ENCODE measurements at regions not wholly inside any gene's neighbourhood (a gene's known extent, or its start where the extent isn't known, plus 50 kb on each side); places are given as distances from the start of the nearest gene placed in this dataset.
"Not testable (repeated sequence)": the region's sequence is repeated elsewhere in the genome, so short reads cannot be mapped to it uniquely, and the experiment has no call there.

DNA sequence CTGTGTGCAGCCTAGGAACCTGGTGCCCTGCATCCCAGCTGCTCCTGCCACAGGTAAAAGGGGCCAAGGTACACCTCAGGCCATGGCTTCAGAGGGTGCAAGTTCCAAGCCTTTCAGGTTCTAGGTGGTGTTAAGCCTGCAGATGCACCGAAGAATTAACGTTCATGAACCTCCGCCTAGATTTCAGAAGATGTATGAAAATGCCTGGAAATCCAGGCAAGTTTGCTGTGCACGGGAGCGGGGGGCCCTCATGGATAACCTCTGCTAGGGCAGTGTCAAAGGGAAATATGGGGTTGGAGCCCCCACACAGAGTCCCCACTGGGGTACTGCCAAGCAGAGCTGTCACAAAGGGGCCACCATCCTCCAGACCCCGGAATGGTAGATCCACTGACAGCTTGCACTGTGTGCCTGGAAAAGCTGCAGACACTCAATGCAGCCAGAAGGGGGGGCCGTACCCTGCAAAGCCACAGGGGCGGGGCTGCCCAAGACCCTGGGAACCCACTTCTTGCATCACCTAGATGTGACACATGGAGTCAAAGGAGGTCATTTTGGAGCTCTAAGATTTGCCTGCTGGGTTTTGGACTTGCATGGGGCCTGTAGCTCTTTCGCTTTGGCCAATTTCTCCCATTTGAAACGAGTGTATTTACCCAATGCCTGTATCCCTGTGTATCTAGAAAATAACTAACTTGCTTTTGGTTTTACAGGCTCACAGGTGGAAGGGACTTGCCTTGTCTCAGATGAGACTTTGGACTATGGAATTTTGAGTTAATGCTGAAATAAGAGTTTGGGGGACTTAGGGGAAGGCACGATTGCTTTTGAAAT is 145.2 kb upstream of the C1QTNF3 start:
- H3K27ac Mint-ChIP-seq; H3K27me3 Mint-ChIP-seq; CTCF ChIA-PET; H3K9me3 Mint-ChIP-seq; POLR2A ChIA-PET; intact Hi-C loops (cut with micrococcal nuclease); H3K4me3 Mint-ChIP-seq; ATAC-seq; H3K4me1 Mint-ChIP-seq (ENCODE audit: low read depth): not testable (repeated sequence)
- peak; percentile 93 for DNase-seq
- peaks cover 33% of the 10 kb centered on the region for H3K36me3 Mint-ChIP-seq (ENCODE audit: low read depth)
- TF ChIP-seq, protein P1, sequence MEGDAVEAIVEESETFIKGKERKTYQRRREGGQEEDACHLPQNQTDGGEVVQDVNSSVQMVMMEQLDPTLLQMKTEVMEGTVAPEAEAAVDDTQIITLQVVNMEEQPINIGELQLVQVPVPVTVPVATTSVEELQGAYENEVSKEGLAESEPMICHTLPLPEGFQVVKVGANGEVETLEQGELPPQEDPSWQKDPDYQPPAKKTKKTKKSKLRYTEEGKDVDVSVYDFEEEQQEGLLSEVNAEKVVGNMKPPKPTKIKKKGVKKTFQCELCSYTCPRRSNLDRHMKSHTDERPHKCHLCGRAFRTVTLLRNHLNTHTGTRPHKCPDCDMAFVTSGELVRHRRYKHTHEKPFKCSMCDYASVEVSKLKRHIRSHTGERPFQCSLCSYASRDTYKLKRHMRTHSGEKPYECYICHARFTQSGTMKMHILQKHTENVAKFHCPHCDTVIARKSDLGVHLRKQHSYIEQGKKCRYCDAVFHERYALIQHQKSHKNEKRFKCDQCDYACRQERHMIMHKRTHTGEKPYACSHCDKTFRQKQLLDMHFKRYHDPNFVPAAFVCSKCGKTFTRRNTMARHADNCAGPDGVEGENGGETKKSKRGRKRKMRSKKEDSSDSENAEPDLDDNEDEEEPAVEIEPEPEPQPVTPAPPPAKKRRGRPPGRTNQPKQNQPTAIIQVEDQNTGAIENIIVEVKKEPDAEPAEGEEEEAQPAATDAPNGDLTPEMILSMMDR (IDR thresholded peaks at IDR 0.05), result peak; percentile 70

DNA sequence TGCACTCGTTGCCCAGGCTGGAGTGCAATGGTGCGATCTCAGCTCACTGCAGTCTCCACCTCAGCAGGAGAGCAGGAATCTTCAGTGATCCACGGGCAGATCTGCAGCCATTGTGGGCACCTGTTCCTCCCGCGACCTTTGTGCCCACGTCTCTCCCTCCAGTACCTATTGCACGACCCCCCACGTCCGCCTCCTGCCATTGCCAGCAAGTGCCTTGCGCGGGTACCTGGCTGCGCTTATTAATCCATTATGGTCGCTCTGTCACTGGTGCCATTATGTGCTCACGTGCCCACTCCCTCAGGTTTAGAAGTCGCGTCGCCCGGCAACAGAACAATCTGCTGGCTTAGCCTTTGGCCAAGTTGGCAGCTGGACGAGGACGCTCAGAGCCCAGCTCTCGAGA is 146.2 kb upstream of the C1QTNF3 start:
- POLR2A ChIA-PET; H3K9me3 Mint-ChIP-seq; ATAC-seq; H3K27me3 Mint-ChIP-seq; H3K4me3 Mint-ChIP-seq; H3K4me1 Mint-ChIP-seq (ENCODE audit: low read depth); CTCF ChIA-PET; intact Hi-C loops (cut with micrococcal nuclease): not testable (repeated sequence)
- DNase-seq, result peak; percentile 12
- H3K27ac Mint-ChIP-seq, result peak overlapping the region; percentile 11
- peaks cover 34% of the 10 kb centered on the region for H3K36me3 Mint-ChIP-seq (ENCODE audit: low read depth)

DNA sequence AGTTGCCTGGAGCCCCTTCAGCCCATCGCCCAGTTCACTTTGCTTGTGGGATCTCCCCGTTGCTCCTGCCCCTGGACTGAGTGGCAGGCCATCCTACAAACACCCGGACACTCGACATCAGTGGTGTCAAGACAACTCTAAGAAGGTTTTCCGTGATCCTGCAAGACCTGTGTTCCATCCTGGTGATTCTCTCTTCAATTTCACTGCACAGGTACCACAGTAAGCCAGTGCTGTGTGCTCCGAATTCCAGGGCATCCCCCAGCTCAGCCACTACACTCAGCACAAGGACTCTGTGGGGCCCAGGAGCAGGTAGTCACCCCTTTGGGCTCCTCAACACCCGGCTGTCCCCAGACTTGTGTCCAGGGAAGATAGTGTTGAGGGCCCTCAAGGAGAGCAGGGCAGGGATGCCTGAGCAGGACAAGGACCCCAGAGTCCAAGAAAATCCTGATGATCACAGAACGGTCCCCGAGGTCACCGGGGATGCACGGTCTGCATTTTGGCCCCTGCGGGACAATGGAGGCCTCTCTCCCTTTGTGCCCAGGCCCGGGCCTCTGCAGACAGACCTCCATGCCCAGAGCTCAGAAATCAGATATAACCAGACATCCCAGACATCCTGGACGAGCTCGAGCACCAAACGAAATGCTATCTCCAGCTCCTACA is 146.9 kb upstream of the C1QTNF3 start:
- peak; percentile 25 for DNase-seq
- intact Hi-C loops (cut with micrococcal nuclease); POLR2A ChIA-PET: not testable (repeated sequence)

DNA sequence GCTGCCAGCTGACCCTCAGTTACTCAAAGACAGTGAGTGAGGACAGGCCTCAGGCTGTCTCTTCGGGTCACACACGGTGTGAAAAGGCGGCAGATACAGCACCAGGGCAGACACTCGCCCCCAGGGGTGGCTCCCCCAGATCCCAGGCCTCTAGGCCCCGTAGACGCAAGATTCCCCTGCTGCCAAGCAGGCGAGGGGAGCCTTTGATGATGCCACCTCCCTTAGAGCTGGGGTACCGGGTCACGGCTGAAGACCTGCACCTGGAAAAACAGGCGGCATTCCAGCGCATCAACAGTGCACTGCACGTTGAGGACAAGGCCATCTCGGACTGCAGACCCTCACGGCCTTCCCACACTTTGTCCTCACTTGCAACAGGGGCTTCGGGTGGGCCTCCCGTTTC is 147.5 kb upstream of the C1QTNF3 start:
- H3K27me3 Mint-ChIP-seq; POLR2A ChIA-PET; H3K9me3 Mint-ChIP-seq; H3K4me1 Mint-ChIP-seq (ENCODE audit: low read depth); H3K27ac Mint-ChIP-seq; CTCF ChIA-PET; intact Hi-C loops (cut with micrococcal nuclease); H3K4me3 Mint-ChIP-seq; ATAC-seq: not testable (repeated sequence)
- DNase-seq, result peak; percentile 18
- peaks cover 34% of the 10 kb centered on the region for H3K36me3 Mint-ChIP-seq (ENCODE audit: low read depth)

More for the DNA sequence above, 146.9 kb upstream of the C1QTNF3 start:
- H3K4me1 Mint-ChIP-seq (ENCODE audit: low read depth); ATAC-seq; H3K27me3 Mint-ChIP-seq; H3K9me3 Mint-ChIP-seq; H3K27ac Mint-ChIP-seq; H3K4me3 Mint-ChIP-seq; CTCF ChIA-PET: not testable (repeated sequence)
- peaks cover 34% of the 10 kb centered on the region for H3K36me3 Mint-ChIP-seq (ENCODE audit: low read depth)

DNA sequence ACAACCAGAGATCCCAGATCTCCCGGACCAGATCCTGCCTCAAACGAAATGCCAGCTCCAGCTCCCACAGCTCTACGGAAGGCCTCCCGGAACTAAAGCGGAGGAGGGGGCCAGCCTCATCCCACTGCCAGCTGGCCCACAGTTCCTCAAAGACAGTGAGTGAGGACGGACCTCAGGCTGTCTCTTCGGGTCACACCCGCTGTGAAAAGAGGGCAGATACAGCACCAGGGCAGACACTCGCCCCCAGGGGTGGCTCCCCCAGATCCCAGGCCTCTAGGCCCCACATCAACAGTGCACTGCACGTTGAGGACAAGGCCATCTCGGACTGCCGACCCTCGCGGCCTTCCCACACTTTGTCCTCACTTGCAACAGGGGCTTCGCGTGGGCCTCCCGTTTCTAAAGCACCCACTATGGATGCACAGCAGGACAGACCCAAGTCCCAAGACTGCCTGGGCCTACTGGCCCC is 148.3 kb upstream of the C1QTNF3 start:
- CTCF ChIA-PET; ATAC-seq; POLR2A ChIA-PET; intact Hi-C loops (cut with micrococcal nuclease); H3K27me3 Mint-ChIP-seq; H3K9me3 Mint-ChIP-seq; H3K4me3 Mint-ChIP-seq; H3K27ac Mint-ChIP-seq; H3K4me1 Mint-ChIP-seq (ENCODE audit: low read depth): not testable (repeated sequence)
- peak; percentile 27 for DNase-seq
- peaks cover 34% of the 10 kb centered on the region for H3K36me3 Mint-ChIP-seq (ENCODE audit: low read depth)

DNA sequence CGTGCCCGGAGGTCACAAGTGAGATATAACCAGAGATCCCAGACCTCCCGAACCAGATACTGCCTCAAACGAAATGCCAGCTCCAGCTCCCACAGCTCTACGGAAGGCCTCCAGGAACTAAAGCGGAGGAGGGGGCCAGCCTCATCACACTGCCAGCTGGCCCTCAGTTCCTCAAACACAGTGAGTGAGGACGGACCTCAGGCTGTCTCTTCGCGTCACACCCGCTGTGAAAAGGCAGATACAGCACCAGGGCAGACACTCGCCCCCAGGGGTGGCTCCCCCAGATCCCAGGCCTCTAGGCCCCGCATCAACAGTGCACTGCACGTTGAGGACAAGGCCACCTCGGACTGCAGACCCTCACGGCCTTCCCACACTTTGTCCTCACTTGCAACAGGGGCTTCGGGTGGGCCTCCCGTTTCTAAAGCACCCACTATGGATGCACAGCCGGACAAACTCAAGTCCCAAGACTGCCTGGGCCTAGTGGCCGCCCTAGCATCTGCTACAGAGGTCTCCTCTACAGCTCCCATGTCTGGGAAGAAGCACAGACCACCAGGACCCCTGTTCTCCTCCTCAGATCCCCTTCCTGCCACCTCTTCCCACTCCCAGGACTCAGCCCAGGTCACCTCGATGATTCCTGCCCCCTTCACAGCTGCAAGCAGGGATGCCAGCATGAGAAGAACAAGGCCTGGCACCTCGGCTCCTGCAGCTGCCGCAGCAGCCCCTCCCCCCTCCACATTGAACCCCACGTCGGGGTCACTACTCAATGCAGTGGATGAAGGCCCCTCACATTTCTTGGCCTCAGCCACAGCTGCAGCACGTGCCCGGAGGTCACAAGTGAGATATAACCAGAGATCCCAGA is 149.3 kb upstream of the C1QTNF3 start:
- peak; percentile 25 for DNase-seq
- H3K4me1 Mint-ChIP-seq (ENCODE audit: low read depth); H3K27ac Mint-ChIP-seq; H3K4me3 Mint-ChIP-seq; CTCF ChIA-PET; ATAC-seq; intact Hi-C loops (cut with micrococcal nuclease); H3K9me3 Mint-ChIP-seq; POLR2A ChIA-PET; H3K27me3 Mint-ChIP-seq: not testable (repeated sequence)
- H3K36me3 Mint-ChIP-seq (ENCODE audit: low read depth), result peaks cover 34% of the 10 kb centered on the region

DNA sequence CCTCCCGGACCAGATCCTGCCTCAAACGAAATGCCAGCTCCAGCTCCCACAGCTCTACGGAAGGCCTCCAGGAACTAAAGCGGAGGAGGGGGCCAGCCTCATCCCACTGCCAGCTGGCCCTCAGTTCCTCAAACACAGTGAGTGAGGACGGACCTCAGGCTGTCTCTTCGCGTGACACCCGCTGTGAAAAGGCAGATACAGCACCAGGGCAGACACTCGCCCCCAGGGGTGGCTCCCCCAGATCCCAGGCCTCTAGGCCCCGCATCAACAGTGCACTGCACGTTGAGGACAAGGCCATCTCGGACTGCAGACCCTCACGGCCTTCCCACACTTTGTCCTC is 149.9 kb upstream of the C1QTNF3 start:
- H3K27ac Mint-ChIP-seq; intact Hi-C loops (cut with micrococcal nuclease); H3K27me3 Mint-ChIP-seq; POLR2A ChIA-PET; ATAC-seq; CTCF ChIA-PET; H3K4me1 Mint-ChIP-seq (ENCODE audit: low read depth); H3K4me3 Mint-ChIP-seq; H3K9me3 Mint-ChIP-seq: not testable (repeated sequence)
- H3K36me3 Mint-ChIP-seq (ENCODE audit: low read depth), result peaks cover 31% of the 10 kb centered on the region
- DNase-seq, result peak; percentile 5

DNA sequence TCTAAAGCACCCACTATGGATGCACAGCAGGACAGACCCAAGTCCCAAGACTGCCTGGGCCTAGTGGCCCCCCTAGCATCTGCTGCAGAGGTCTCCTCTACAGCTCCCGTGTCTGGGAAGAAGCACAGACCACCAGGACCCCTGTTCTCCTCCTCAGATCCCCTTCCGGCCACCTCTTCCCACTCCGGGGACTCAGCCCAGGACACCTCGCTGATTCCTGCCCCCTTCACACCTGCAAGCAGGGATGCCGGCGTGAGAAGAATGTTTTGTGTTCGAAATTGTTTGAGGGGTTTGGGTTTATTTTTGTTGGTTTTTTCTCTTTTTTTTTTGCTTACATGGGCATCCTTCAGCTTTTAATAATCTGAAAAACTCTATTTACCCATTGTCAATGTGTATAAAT is 150.3 kb upstream of the C1QTNF3 start:
- CTCF ChIA-PET; intact Hi-C loops (cut with micrococcal nuclease); POLR2A ChIA-PET; ATAC-seq; DNase-seq; H3K4me1 Mint-ChIP-seq (ENCODE audit: low read depth); H3K27ac Mint-ChIP-seq; H3K4me3 Mint-ChIP-seq; H3K27me3 Mint-ChIP-seq; H3K9me3 Mint-ChIP-seq: not testable (repeated sequence)
- H3K36me3 Mint-ChIP-seq (ENCODE audit: low read depth), result peaks cover 28% of the 10 kb centered on the region

DNA sequence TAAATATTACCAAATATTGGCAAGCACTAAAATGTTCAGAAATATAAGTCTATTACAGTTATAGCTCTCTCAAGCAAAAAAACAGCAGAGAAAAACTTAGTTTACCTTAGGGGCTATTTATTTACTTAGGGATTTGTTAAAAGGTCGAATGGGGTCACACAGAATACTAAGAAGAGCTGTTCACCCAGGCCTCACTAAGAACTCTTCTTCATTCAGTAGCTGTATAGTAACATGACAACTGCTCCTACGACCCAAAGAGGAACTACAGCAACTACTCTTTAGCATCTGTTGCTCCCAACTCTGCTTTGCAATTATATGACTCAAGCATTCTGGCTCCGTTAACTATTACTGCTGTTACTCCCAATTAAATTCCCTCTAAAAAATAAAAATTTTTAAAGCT is 150.8 kb upstream of the C1QTNF3 start:
- CTCF ChIA-PET; H3K4me1 Mint-ChIP-seq (ENCODE audit: low read depth); POLR2A ChIA-PET; H3K27me3 Mint-ChIP-seq; H3K4me3 Mint-ChIP-seq; H3K27ac Mint-ChIP-seq; H3K9me3 Mint-ChIP-seq; intact Hi-C loops (cut with micrococcal nuclease); DNase-seq; ATAC-seq: not testable (repeated sequence)
- H3K36me3 Mint-ChIP-seq (ENCODE audit: low read depth), result peaks cover 28% of the 10 kb centered on the region

DNA sequence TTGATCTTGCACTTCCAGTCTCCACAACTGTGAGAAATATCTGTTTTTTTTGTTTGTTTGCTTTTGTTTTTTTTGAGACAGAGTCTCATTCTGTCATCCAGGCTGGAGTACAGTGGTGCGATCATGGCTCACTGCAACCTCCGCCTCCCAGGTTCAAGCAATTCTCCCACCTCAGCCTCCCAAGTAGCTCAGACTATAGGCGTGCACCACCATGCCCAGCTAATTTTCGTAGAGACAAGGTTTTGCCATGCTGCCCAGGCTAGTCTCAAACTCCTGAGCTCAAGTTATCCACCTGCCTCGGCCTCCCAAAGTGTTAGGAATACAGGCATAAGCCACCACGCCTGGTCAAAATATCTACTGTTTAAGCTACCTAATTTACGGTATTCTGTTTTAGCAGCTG is 153.1 kb upstream of the C1QTNF3 start:
- DNase-seq; H3K9me3 Mint-ChIP-seq; intact Hi-C loops (cut with micrococcal nuclease); H3K27ac Mint-ChIP-seq; ATAC-seq; POLR2A ChIA-PET; H3K4me1 Mint-ChIP-seq (ENCODE audit: low read depth); H3K4me3 Mint-ChIP-seq; CTCF ChIA-PET; H3K27me3 Mint-ChIP-seq: not testable (repeated sequence)
- H3K36me3 Mint-ChIP-seq (ENCODE audit: low read depth), result peaks cover 17% of the 10 kb centered on the region

DNA sequence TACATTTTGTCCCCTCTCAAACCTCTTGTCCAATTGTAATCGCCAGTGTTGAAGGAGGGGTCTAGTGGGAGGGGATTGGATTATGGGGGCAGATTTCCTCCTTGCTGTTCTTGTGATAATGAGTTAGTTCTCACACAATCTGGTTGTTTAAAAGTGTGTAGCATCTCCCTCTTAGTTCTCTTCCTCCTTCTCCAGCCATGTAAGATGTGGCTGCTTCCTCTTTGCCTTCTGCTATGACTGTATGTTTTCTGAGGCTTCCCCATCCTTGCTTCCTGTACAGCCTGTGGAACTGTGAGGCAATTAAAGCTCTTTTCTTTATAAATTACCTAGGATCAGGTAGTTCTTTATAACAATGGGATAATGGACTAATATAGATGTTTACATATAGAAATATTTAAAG is 162.3 kb upstream of the C1QTNF3 start:
- H3K4me1 Mint-ChIP-seq (ENCODE audit: low read depth); ATAC-seq; H3K27me3 Mint-ChIP-seq; H3K36me3 Mint-ChIP-seq (ENCODE audit: low read depth); DNase-seq; CTCF ChIA-PET; H3K9me3 Mint-ChIP-seq; H3K27ac Mint-ChIP-seq; intact Hi-C loops (cut with micrococcal nuclease); POLR2A ChIA-PET; H3K4me3 Mint-ChIP-seq: not testable (repeated sequence)

All from activated CD8-positive, alpha-beta T cell treated with anti-CD3 and anti-CD28 coated beads for 36 hours (primary cell).